Naive B cell (primary cell): ENCODE measurements at regions not wholly inside any gene's neighbourhood (a gene's known extent, or its start where the extent isn't known, plus 50 kb on each side); places are given as distances from the start of the nearest gene placed in this dataset.
A peak's percentile ranks its signal among the peaks of the same experiment; 100 is the strongest.

Source experiments
- ATAC-seq, 2 donors: fragments of 150-1000 bp; cut with Tn5 transposase; 2 replicates each; pipeline ENCODE4 v1.10.0; 2021; ENCODE audit warnings: low read depth in 2 of 2, mild to moderate bottlenecking in 2 of 2, moderate library complexity in 2 of 2
- DNase-seq: peaks from one replicate; pipeline ENCODE4 v3.0.0; 2022
- H3K27ac Mint-ChIP-seq, 6 donors: one replicate each; pipeline ENCODE4 v1.8.0; 2020 to 2022; ENCODE audit warnings: mild to moderate bottlenecking in 6 of 6, mixed read lengths in 6 of 6, moderate library complexity in 5 of 6, inconsistent platforms in 2 of 6
- H3K27me3 Mint-ChIP-seq, 3 donors: one replicate each; pipeline ENCODE4 v1.8.0; 2021 to 2022; ENCODE audit warnings: mixed read lengths in 3 of 3, mild to moderate bottlenecking in 1 of 3
- H3K36me3 Mint-ChIP-seq, 2 donors: one replicate each; pipeline ENCODE4 v1.8.0; 2020 to 2022; ENCODE audit warnings: mixed read lengths in 2 of 2, inconsistent platforms in 1 of 2, mild to moderate bottlenecking in 1 of 2
- H3K4me1 Mint-ChIP-seq, 3 donors: one replicate each; pipeline ENCODE4 v1.8.0; 2020 to 2022; ENCODE audit warnings: mixed read lengths in 3 of 3, inconsistent platforms in 1 of 3, mild to moderate bottlenecking in 1 of 3, moderate library complexity in 1 of 3
- H3K4me3 Mint-ChIP-seq, 8 donors: one replicate each; pipeline ENCODE4 v1.8.0; 2020 to 2022; ENCODE audit warnings: mild to moderate bottlenecking in 8 of 8, mixed read lengths in 8 of 8, moderate library complexity in 8 of 8, inconsistent platforms in 2 of 8
- H3K9me3 Mint-ChIP-seq, 7 donors: one replicate each; pipeline ENCODE4 v1.8.0; 2020 to 2022; ENCODE audit warnings: mixed read lengths in 7 of 7, mild to moderate bottlenecking in 5 of 7, inconsistent platforms in 2 of 7, moderate library complexity in 1 of 7

- H3K27me3 Mint-ChIP-seq = no peaks in the 10 kb centered on the region
- no peaks in the 10 kb centered on the region for H3K36me3 Mint-ChIP-seq
- peaks cover 0 to 11% (median 0%) of the 10 kb centered on the region in 7 donors for H3K9me3 Mint-ChIP-seq
- ATAC-seq (no peak), DNase-seq (no peak)
- no peak overlapping the region for H3K4me3 Mint-ChIP-seq
- peaks cover 0 to 5% (median 4%) of the 10 kb centered on the region in 3 donors for H3K4me1 Mint-ChIP-seq
- H3K27ac Mint-ChIP-seq = no peak overlapping the region
These were observed 279.0 kb downstream of the NEBL start for GRCh38 chr10:20618011-20618547.

GRCh38 chr10:20616918-20617810, 279.9 kb downstream of the NEBL start:
- Mint-ChIP-seq H3K4me1 (peaks cover 0 to 5% (median 4%) of the 10 kb centered on the region in 3 donors), H3K27me3 (no peaks in the 10 kb centered on the region), H3K4me3 (peak overlapping the region in 1 of 8 donors; percentile 36), H3K9me3 (peaks cover 0 to 11% (median 0%) of the 10 kb centered on the region in 7 donors), H3K36me3 (no peaks in the 10 kb centered on the region), H3K27ac (peak overlapping the region in 2 of 6 donors; percentile 34 to 49)
- DNase-seq (no peak), ATAC-seq (no peak)

- no peak overlapping the region for H3K4me3 Mint-ChIP-seq
- ATAC-seq (no peak), DNase-seq (no peak)
- H3K4me1 Mint-ChIP-seq = peaks cover 0 to 5% (median 4%) of the 10 kb centered on the region in 3 donors
- H3K27me3 Mint-ChIP-seq = no peaks in the 10 kb centered on the region
- H3K9me3 Mint-ChIP-seq = peaks cover 0 to 11% (median 0%) of the 10 kb centered on the region in 7 donors
- H3K36me3 Mint-ChIP-seq = no peaks in the 10 kb centered on the region
- no peak overlapping the region for H3K27ac Mint-ChIP-seq
These were observed 280.9 kb downstream of the NEBL start for GRCh38 chr10:20616056-20616671.

GRCh38 chr10:20615395-20615794, 281.7 kb downstream of the NEBL start:
- ATAC-seq = no peak
- Mint-ChIP-seq H3K9me3 (peaks cover 0 to 11% (median 0%) of the 10 kb centered on the region in 7 donors), H3K36me3 (no peaks in the 10 kb centered on the region), H3K4me3 (no peak overlapping the region), H3K27me3 (no peaks in the 10 kb centered on the region), H3K4me1 (peaks cover 0 to 5% (median 4%) of the 10 kb centered on the region in 3 donors), H3K27ac (no peak overlapping the region)
- DNase-seq = no peak

GRCh38 chr10:20614911-20615310, 282.2 kb downstream of the NEBL start:
- H3K9me3 Mint-ChIP-seq = peaks cover 0 to 11% (median 0%) of the 10 kb centered on the region in 7 donors
- no peaks in the 10 kb centered on the region for H3K36me3 Mint-ChIP-seq
- DNase-seq = no peak
- peaks cover 0 to 5% (median 4%) of the 10 kb centered on the region in 3 donors for H3K4me1 Mint-ChIP-seq
- ATAC-seq = no peak
- no peak overlapping the region for H3K4me3 Mint-ChIP-seq
- H3K27ac Mint-ChIP-seq = no peak overlapping the region
- H3K27me3 Mint-ChIP-seq = no peaks in the 10 kb centered on the region

- no peak overlapping the region for H3K27ac Mint-ChIP-seq
- H3K36me3 Mint-ChIP-seq = no peaks in the 10 kb centered on the region
- ATAC-seq (no peak), DNase-seq (no peak)
- H3K4me3 Mint-ChIP-seq = no peak overlapping the region
- H3K9me3 Mint-ChIP-seq = peaks cover 0 to 2% (median 0%) of the 10 kb centered on the region in 7 donors
- H3K27me3 Mint-ChIP-seq = no peaks in the 10 kb centered on the region
- no peaks in the 10 kb centered on the region for H3K4me1 Mint-ChIP-seq
These were observed 288.6 kb downstream of the NEBL start for GRCh38 chr10:20608503-20608902.

- no peak overlapping the region for H3K27ac Mint-ChIP-seq
- H3K27me3 Mint-ChIP-seq = no peaks in the 10 kb centered on the region
- ATAC-seq (no peak), DNase-seq (no peak)
- no peak overlapping the region for H3K4me3 Mint-ChIP-seq
- H3K4me1 Mint-ChIP-seq = no peaks in the 10 kb centered on the region
- no peaks in the 10 kb centered on the region for H3K36me3 Mint-ChIP-seq
- peaks cover 0 to 8% (median 2%) of the 10 kb centered on the region in 7 donors for H3K9me3 Mint-ChIP-seq
These were observed 290.1 kb downstream of the NEBL start for GRCh38 chr10:20606985-20607384.

- Mint-ChIP-seq H3K4me1 (no peaks in the 10 kb centered on the region), H3K9me3 (peaks cover 0 to 8% (median 2%) of the 10 kb centered on the region in 7 donors), H3K27me3 (no peaks in the 10 kb centered on the region), H3K27ac (no peak overlapping the region), H3K4me3 (no peak overlapping the region), H3K36me3 (no peaks in the 10 kb centered on the region)
- DNase-seq (no peak), ATAC-seq (no peak)
These were observed 295.1 kb downstream of the NEBL start for GRCh38 chr10:20601941-20602461.

- Mint-ChIP-seq H3K4me3 (no peak overlapping the region), H3K9me3 (peaks cover 0 to 12% (median 3%) of the 10 kb centered on the region in 7 donors), H3K36me3 (no peaks in the 10 kb centered on the region), H3K27me3 (no peaks in the 10 kb centered on the region), H3K4me1 (no peaks in the 10 kb centered on the region), H3K27ac (no peak overlapping the region)
- DNase-seq (no peak), ATAC-seq (no peak)
These were observed 298.5 kb downstream of the NEBL start for GRCh38 chr10:20598590-20598989.

- Mint-ChIP-seq H3K4me3 (peak overlapping the region in 1 of 8 donors; percentile 38), H3K9me3 (peaks cover 0 to 4% (median 0%) of the 10 kb centered on the region in 7 donors), H3K27me3 (no peaks in the 10 kb centered on the region), H3K36me3 (no peaks in the 10 kb centered on the region), H3K27ac (no peak overlapping the region), H3K4me1 (no peaks in the 10 kb centered on the region)
- no peak for DNase-seq
- ATAC-seq = no peak
These were observed 300.2 kb downstream of the NEBL start for GRCh38 chr10:20596911-20597310.

- H3K4me1 Mint-ChIP-seq = no peaks in the 10 kb centered on the region
- no peaks in the 10 kb centered on the region for H3K27me3 Mint-ChIP-seq
- no peak for DNase-seq
- H3K27ac Mint-ChIP-seq = no peak overlapping the region
- H3K4me3 Mint-ChIP-seq = no peak overlapping the region
- H3K9me3 Mint-ChIP-seq = peaks cover 0 to 8% (median 0%) of the 10 kb centered on the region in 7 donors
- no peak for ATAC-seq
- no peaks in the 10 kb centered on the region for H3K36me3 Mint-ChIP-seq
These were observed 300.9 kb downstream of the NEBL start for GRCh38 chr10:20596065-20596755.

GRCh38 chr10:20593649-20594048, 303.5 kb downstream of the NEBL start:
- no peak overlapping the region for H3K4me3 Mint-ChIP-seq
- H3K4me1 Mint-ChIP-seq = no peaks in the 10 kb centered on the region
- H3K27ac Mint-ChIP-seq = peak overlapping the region in 2 of 6 donors; percentile 4 to 48
- ATAC-seq (no peak), DNase-seq (no peak)
- no peaks in the 10 kb centered on the region for H3K36me3 Mint-ChIP-seq
- no peaks in the 10 kb centered on the region for H3K27me3 Mint-ChIP-seq
- peaks cover 0 to 8% (median 0%) of the 10 kb centered on the region in 7 donors for H3K9me3 Mint-ChIP-seq

- Mint-ChIP-seq H3K36me3 (no peaks in the 10 kb centered on the region), H3K4me3 (no peak overlapping the region), H3K4me1 (no peaks in the 10 kb centered on the region), H3K9me3 (peaks cover 12 to 29% (median 17%) of the 10 kb centered on the region in 7 donors), H3K27ac (no peak overlapping the region), H3K27me3 (no peaks in the 10 kb centered on the region)
- DNase-seq = no peak
- no peak for ATAC-seq
These were observed 315.1 kb downstream of the NEBL start for GRCh38 chr10:20582041-20582440.
